Epithelial cell of esophagus (primary cell): ENCODE measurements at regions not wholly inside any gene's neighbourhood (a gene's known extent, or its start where the extent isn't known, plus 50 kb on each side); places are given as distances from the start of the nearest gene placed in this dataset.

Experiments
- DNase-seq: peaks from one replicate; pipeline ENCODE4 v3.0.0; 2010; ENCODE audit warnings: low read depth
- H3K4me3 ChIP-seq: 2 replicates; pipeline ENCODE4 v1.5.1; 2011; ENCODE audit warnings: mild to moderate bottlenecking, low read length, control low read depth
- CTCF ChIP-seq: IDR thresholded peaks from 2 replicates; pipeline ENCODE4 v1.5.1; 2011; ENCODE audit warnings: low read depth, mild to moderate bottlenecking, low read length, control low read depth, inconsistent platforms; ENCODE audit not compliant: insufficient read depth; ENCODE audit errors: missing control alignments

DNA sequence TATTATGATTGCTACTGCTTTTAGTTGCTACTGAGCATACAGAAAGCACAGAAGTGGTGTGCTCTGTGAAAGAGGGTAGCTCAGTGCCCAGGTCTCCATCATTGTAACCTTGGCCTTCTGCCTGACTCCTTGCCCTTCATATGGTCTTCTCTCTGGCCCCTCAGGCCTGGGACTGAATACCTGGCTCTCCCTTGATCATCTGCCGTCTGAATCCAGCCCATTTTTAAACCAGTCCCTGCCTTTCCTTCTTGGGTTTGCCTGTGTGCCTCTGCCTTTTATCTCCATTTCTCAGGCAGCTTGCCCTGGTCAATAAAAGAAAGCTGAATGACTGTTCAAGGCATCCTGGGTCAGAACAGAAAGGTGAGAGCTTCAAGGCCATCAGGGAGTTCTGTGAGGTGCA is 109.1 kb upstream of the ZNF438 start:
- no peak for DNase-seq
- no peak for TF ChIP-seq CTCF
- H3K4me3 ChIP-seq, result no peak overlapping the region

DNA sequence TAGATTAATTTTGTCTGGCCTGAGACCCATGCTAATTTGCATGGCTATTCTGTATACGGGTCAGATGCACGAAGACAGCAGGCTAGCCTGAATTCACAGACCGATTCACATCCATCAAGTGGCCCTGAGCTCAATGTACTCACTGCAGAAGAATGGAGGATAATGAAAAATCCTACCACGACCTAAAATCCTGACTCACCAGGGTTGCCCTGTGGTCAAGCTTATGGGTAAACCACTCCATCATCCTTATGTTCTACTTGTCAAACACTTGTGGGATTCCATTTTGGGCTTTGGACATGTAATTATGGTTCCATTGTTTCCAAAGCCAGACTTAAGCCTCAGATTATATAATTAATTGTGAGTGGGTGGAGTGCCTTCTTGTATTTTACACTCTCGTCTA is 110.4 kb upstream of the ZNF438 start:
- no peak overlapping the region for H3K4me3 ChIP-seq
- TF ChIP-seq CTCF, result no peak
- no peak for DNase-seq

GRCh38 chr10:31143331-31143935 is 111.8 kb upstream of the ZNF438 start:
- no peak for TF ChIP-seq CTCF
- no peak overlapping the region for H3K4me3 ChIP-seq
- no peak for DNase-seq

GRCh38 chr10:31145986-31146385 is 114.3 kb upstream of the ZNF438 start:
- H3K4me3 ChIP-seq, result no peak overlapping the region
- no peak for DNase-seq
- TF ChIP-seq CTCF, result no peak

GRCh38 chr10:31146491-31147209 is 115.0 kb upstream of the ZNF438 start:
- H3K4me3 ChIP-seq, result no peak overlapping the region
- no peak for TF ChIP-seq CTCF
- peak; percentile 82 for DNase-seq

DNA sequence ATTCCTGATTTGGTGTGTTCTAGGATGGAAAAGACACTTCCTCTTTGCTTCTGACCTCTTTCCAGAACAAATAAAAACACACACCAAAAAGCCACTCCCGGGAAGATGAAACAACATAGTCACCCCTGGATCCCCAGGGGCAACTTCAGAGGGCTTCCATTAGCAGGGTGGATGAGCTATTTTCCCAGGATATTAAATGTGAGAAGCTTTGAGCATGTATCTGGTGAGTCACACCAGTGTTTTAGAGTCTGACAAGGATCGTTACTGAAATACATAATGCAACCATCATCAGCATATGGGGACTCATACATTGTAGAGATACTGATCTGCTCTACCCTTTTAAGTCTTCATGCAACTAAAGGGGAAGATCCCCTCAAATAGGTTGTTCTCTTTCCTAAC is 115.5 kb upstream of the ZNF438 start:
- H3K4me3 ChIP-seq, result no peak overlapping the region
- TF ChIP-seq CTCF, result no peak
- DNase-seq, result peak; percentile 78

DNA sequence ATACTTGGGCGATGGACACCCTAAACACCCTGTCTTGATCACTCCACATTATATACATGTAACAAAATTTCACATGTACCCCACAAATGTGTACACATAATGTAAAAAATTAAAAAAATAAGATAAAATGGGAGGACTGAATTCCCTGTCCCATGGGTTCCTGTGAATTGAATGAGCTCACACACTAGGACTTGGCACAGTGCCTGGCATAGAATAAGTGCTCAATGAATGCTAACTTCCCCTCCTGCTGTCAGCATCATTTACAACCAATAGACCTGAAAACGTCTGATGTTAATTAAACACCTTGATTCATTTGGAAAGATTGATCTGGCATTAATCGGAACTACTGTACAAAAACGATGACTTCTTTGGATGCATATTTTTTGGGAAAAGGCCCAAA is 117.3 kb upstream of the ZNF438 start:
- DNase-seq, result no peak
- no peak overlapping the region for H3K4me3 ChIP-seq
- no peak for TF ChIP-seq CTCF
